Stomach (tissue), 8 donors: ENCODE measurements at regions not wholly inside any gene's neighbourhood (a gene's known extent, or its start where the extent isn't known, plus 50 kb on each side); places are given as distances from the start of the nearest gene placed in this dataset.

Experiments used
- DNase-seq, 2 donors: peaks; one replicate each; pipeline versions ENCODE4 v3.0.0 to v3.0.0-alpha.2; 2013 to 2019
- H3K27ac ChIP-seq, 5 donors: fragments of 200-600 bp in 4 of 5; sonication (generic) in 4 of 5; one replicate each; pipeline ENCODE4 v1.5.1; 2013 to 2019; ENCODE audit warnings: mild to moderate bottlenecking in 1 of 5, moderate library complexity in 1 of 5
- H3K27me3 ChIP-seq, 3 donors: fragments of 200-600 bp; sonication (generic); one replicate each; pipeline ENCODE4 v1.5.1; 2017 to 2019; ENCODE audit warnings: mixed run types in 1 of 3
- H3K36me3 ChIP-seq, 4 donors: fragments of 200-600 bp; sonication (generic); 1 replicate in 3 of 4; 2 replicates in 1 of 4; pipeline ENCODE4 v1.5.1; 2016 to 2019
- H3K4me1 ChIP-seq, 4 donors: fragments of 200-600 bp; sonication (generic); one replicate each; pipeline ENCODE4 v1.5.1; 2016 to 2019
- H3K4me3 ChIP-seq, 4 donors: fragments of 200-600 bp; sonication (generic) in 3 of 4; one replicate each; pipeline ENCODE4 v1.5.1; 2016 to 2019; ENCODE audit warnings: mild to moderate bottlenecking in 1 of 4
- H3K9me3 ChIP-seq, 4 donors: fragments of 200-600 bp; sonication (generic); one replicate each; pipeline ENCODE4 v1.5.1; 2016 to 2019
- CTCF ChIP-seq, 7 experiments: fragments of 450-650 bp in 4 of 7; fragments of 200-600 bp in 3 of 7; sonication (generic) in 3 of 7; IDR thresholded peaks; one replicate each; pipeline ENCODE4 v1.5.1; 2016 to 2019; ENCODE audit warnings: antibody characterized with exemption in 7 of 7, control low read depth in 2 of 7, mild to moderate bottlenecking in 1 of 7
- EP300 ChIP-seq: sonication (generic); formaldehyde crosslinking; IDR thresholded peaks from one replicate; pipeline ENCODE4 v1.6.1; 2017; ENCODE audit warnings: antibody characterized with exemption
- POLR2A ChIP-seq, 4 donors: fragments of 450-650 bp; IDR thresholded peaks; one replicate each; pipeline ENCODE4 v1.6.1; 2016; ENCODE audit warnings: antibody characterized with exemption in 4 of 4, control low read depth in 2 of 4, mild to moderate bottlenecking in 1 of 4, moderate library complexity in 1 of 4
- POLR2AphosphoS5 ChIP-seq, 3 donors: sonication (generic); formaldehyde crosslinking; IDR thresholded peaks; one replicate each; pipeline ENCODE4 v1.6.1; 2016; ENCODE audit warnings: antibody characterized with exemption in 3 of 3
- WGBS, 5 donors: extraction: QIAGEN DNeasy Blood & Tissue Kit in 3 of 5; methylation state at CpG; one replicate each; pipeline versions ENCODE4 v1.1.5 to v1.1.7; 2013 to 2018; 5-methylcytosine and 5-hydroxymethylcytosine counted together
- intact Hi-C: fragments of 100-400 bp; cut with DNase I; formaldehyde crosslinking; loops from one replicate; pipeline ENCODE4 v1.15.1; 2023; ENCODE audit warnings: low total_unique reads
- donor health status: healthy with polysubstance abuse.
- donor health status: Bipolar disorder and iron deficiency.
- donor health status: healthy.

GRCh38 chr12:115693970-115694369, 583.5 kb downstream of the MED13L start:
- no peaks in the 10 kb centered on the region for H3K9me3 ChIP-seq
- intact Hi-C loops = no loop called here
- TF ChIP-seq POLR2A (IDR thresholded peaks at IDR 0.05) (no peak), EP300 (no peak), POLR2AphosphoS5 (IDR thresholded peaks at IDR 0.05) (no peak), CTCF (IDR thresholded peaks at IDR 0.05) (no peak)
- H3K27ac ChIP-seq = no peak overlapping the region
- no peaks in the 10 kb centered on the region for H3K36me3 ChIP-seq
- peaks cover 0 to 7% (median 0%) of the 10 kb centered on the region in 4 donors for H3K4me1 ChIP-seq
- no peak for DNase-seq
- H3K4me3 ChIP-seq = no peak overlapping the region
- H3K27me3 ChIP-seq = no peaks in the 10 kb centered on the region

GRCh38 chr12:115691123-115691522, 586.4 kb downstream of the MED13L start:
- intact Hi-C loops = no loop called here
- DNase-seq = no peak
- 85 to 92% (median 86%) methylated on average over 2 of the region's 2 CpGs; no CpG with 5 or more reads in 1 of the 5 donors for WGBS, 5 donors
- no peak overlapping the region for H3K4me3 ChIP-seq
- no peak overlapping the region for H3K27ac ChIP-seq
- H3K36me3 ChIP-seq = no peaks in the 10 kb centered on the region
- no peaks in the 10 kb centered on the region for H3K9me3 ChIP-seq
- TF ChIP-seq POLR2AphosphoS5 (IDR thresholded peaks at IDR 0.05) (no peak), POLR2A (IDR thresholded peaks at IDR 0.05) (no peak), EP300 (no peak), CTCF (IDR thresholded peaks at IDR 0.05) (no peak)
- no peaks in the 10 kb centered on the region for H3K27me3 ChIP-seq
- H3K4me1 ChIP-seq = peaks cover 0 to 12% (median 4%) of the 10 kb centered on the region in 4 donors

GRCh38 chr12:115687094-115687493, 590.4 kb downstream of the MED13L start:
- WGBS, 5 donors = 10 to 31% (median 15%) methylated on average over 6 to 8 of the region's 8 CpGs
- H3K4me3 ChIP-seq = no peak overlapping the region
- peaks cover 0 to 12% (median 4%) of the 10 kb centered on the region in 4 donors for H3K4me1 ChIP-seq
- H3K36me3 ChIP-seq = no peaks in the 10 kb centered on the region
- peak; percentile 26 to 53 for DNase-seq
- intact Hi-C loops = no loop called here
- H3K27ac ChIP-seq = no peak overlapping the region
- no peaks in the 10 kb centered on the region for H3K9me3 ChIP-seq
- TF ChIP-seq POLR2AphosphoS5 (IDR thresholded peaks at IDR 0.05) (no peak), EP300 (no peak), POLR2A (IDR thresholded peaks at IDR 0.05) (no peak), CTCF (IDR thresholded peaks at IDR 0.05) (no peak)
- no peaks in the 10 kb centered on the region for H3K27me3 ChIP-seq

- H3K4me3 ChIP-seq = no peak overlapping the region
- 58 to 77% (median 70%) methylated on average over 5 of the region's 5 CpGs for WGBS, 5 donors
- H3K36me3 ChIP-seq = no peaks in the 10 kb centered on the region
- H3K9me3 ChIP-seq = peaks cover 0 to 10% (median 3%) of the 10 kb centered on the region in 4 donors
- H3K4me1 ChIP-seq = peaks cover 0 to 12% (median 4%) of the 10 kb centered on the region in 4 donors
- H3K27ac ChIP-seq = no peak overlapping the region
- intact Hi-C loops = no loop called here
- TF ChIP-seq CTCF (IDR thresholded peaks at IDR 0.05) = no peak
- no peak for TF ChIP-seq POLR2AphosphoS5 (IDR thresholded peaks at IDR 0.05)
- no peak for TF ChIP-seq POLR2A (IDR thresholded peaks at IDR 0.05)
- no peak for TF ChIP-seq EP300
- DNase-seq = no peak
- H3K27me3 ChIP-seq = no peaks in the 10 kb centered on the region
These were observed 594.2 kb downstream of the MED13L start for GRCh38 chr12:115683240-115683780.
